Stimulated activated CD8-positive, alpha-beta memory T cell treated with anti-CD3 and anti-CD28 coated beads, Interleukin-4, amount 100 ng/mL, for 4 hours (primary cell): ENCODE measurements at regions not wholly inside any gene's neighbourhood (a gene's known extent, or its start where the extent isn't known, plus 50 kb on each side); places are given as distances from the start of the nearest gene placed in this dataset.

Source experiments
- DNase-seq, 2 donors: peaks; one replicate each; pipeline ENCODE4 v3.0.0-alpha.2; 2020; ENCODE audit warnings: low read depth in 2 of 2, low spot score in 1 of 2

GRCh38 chr13:78786459-78786858 lies 127.5 kb upstream of the OBI1 start:
- no peak for DNase-seq

- no peak for DNase-seq
Measured at GRCh38 chr13:78785764-78786163, 126.8 kb upstream of the OBI1 start.

GRCh38 chr13:78784014-78784750 lies 125.2 kb upstream of the OBI1 start:
- no peak for DNase-seq

- DNase-seq, result no peak
Measured at GRCh38 chr13:78780708-78781107, 121.8 kb upstream of the OBI1 start.

GRCh38 chr13:78779608-78780007 lies 120.7 kb upstream of the OBI1 start:
- no peak for DNase-seq

GRCh38 chr13:78777976-78778375 lies 119.0 kb upstream of the OBI1 start:
- DNase-seq, result no peak

GRCh38 chr13:78777396-78777795 lies 118.4 kb upstream of the OBI1 start:
- no peak for DNase-seq

- no peak for DNase-seq
Measured at GRCh38 chr13:78772933-78773332, 114.0 kb upstream of the OBI1 start.

GRCh38 chr13:78770601-78771000 lies 111.6 kb upstream of the OBI1 start:
- no peak for DNase-seq

GRCh38 chr13:78768950-78769349 lies 110.0 kb upstream of the OBI1 start:
- no peak for DNase-seq

GRCh38 chr13:78764665-78765064 lies 105.7 kb upstream of the OBI1 start:
- no peak for DNase-seq

- no peak for DNase-seq
Measured at GRCh38 chr13:78762825-78763224, 103.9 kb upstream of the OBI1 start.

- DNase-seq, result no peak
Measured at GRCh38 chr13:78759704-78760103, 100.7 kb upstream of the OBI1 start.

- no peak for DNase-seq
Measured at GRCh38 chr13:78758549-78758948, 99.6 kb upstream of the OBI1 start.

- no peak for DNase-seq
Measured at GRCh38 chr13:78753435-78753834, 94.5 kb upstream of the OBI1 start.

- no peak for DNase-seq
Measured at GRCh38 chr13:78750735-78751134, 91.8 kb upstream of the OBI1 start.

- DNase-seq, result no peak
Measured at GRCh38 chr13:78743973-78744372, 85.0 kb upstream of the OBI1 start.

GRCh38 chr13:78742659-78743058 lies 83.7 kb upstream of the OBI1 start:
- DNase-seq, result no peak

GRCh38 chr13:78736142-78736541 lies 77.2 kb upstream of the OBI1 start:
- DNase-seq, result no peak

GRCh38 chr13:78732445-78733017 lies 73.6 kb upstream of the OBI1 start:
- DNase-seq, result no peak

- no peak for DNase-seq
Measured at GRCh38 chr13:78722700-78723099, 63.7 kb upstream of the OBI1 start.

- no peak for DNase-seq
Measured at GRCh38 chr13:78719367-78719766, 60.4 kb upstream of the OBI1 start.

- DNase-seq, result no peak
Measured at GRCh38 chr13:78714717-78715116, 55.8 kb upstream of the OBI1 start.
